Activated naive CD4-positive, alpha-beta T cell (primary cell): ENCODE measurements at regions not wholly inside any gene's neighbourhood (a gene's known extent, or its start where the extent isn't known, plus 50 kb on each side); places are given as distances from the start of the nearest gene placed in this dataset.

Experiments
- DNase-seq, 4 experiments: peaks; one replicate each; lab custom pipeline; 2025; lab: John Stamatoyannopoulos, UW

GRCh38 chr3:24937228-24937627, 442.6 kb upstream of the THRB start:
- DNase-seq: no peak

- no peak for DNase-seq
Measured at GRCh38 chr3:24937780-24938179, 443.1 kb upstream of the THRB start.

GRCh38 chr3:24943961-24944360, 449.3 kb upstream of the THRB start:
- DNase-seq: no peak

GRCh38 chr3:24944805-24945520, 450.3 kb upstream of the THRB start:
- no peak for DNase-seq

- no peak for DNase-seq
Measured at GRCh38 chr3:24945563-24945962, 450.9 kb upstream of the THRB start.

GRCh38 chr3:24947103-24947502, 452.5 kb upstream of the THRB start:
- no peak for DNase-seq

- DNase-seq: no peak
Measured at GRCh38 chr3:24951180-24951579, 456.5 kb upstream of the THRB start.

GRCh38 chr3:24952388-24952787, 457.7 kb upstream of the THRB start:
- DNase-seq: no peak

- DNase-seq: no peak
Measured at GRCh38 chr3:24953060-24953771, 458.6 kb upstream of the THRB start.

- DNase-seq: no peak
Measured at GRCh38 chr3:24956613-24957012, 462.0 kb upstream of the THRB start.

GRCh38 chr3:24958271-24958670, 463.6 kb upstream of the THRB start:
- DNase-seq: no peak

- DNase-seq: no peak
Measured at GRCh38 chr3:24958910-24959447, 464.3 kb upstream of the THRB start.

- no peak for DNase-seq
Measured at GRCh38 chr3:24963762-24964625, 464.1 kb upstream of the RARB start.

- DNase-seq: no peak
Measured at GRCh38 chr3:24965706-24966385, 462.2 kb upstream of the RARB start.

- DNase-seq: no peak
Measured at GRCh38 chr3:24968036-24968435, 460.0 kb upstream of the RARB start.

GRCh38 chr3:24972491-24972890, 455.6 kb upstream of the RARB start:
- DNase-seq: no peak

- DNase-seq: no peak
Measured at GRCh38 chr3:24981309-24981708, 446.8 kb upstream of the RARB start.

- no peak for DNase-seq
Measured at GRCh38 chr3:24981924-24982323, 446.1 kb upstream of the RARB start.

GRCh38 chr3:24985668-24986067, 442.4 kb upstream of the RARB start:
- DNase-seq: no peak

- DNase-seq: no peak
Measured at GRCh38 chr3:24986612-24987011, 441.5 kb upstream of the RARB start.

GRCh38 chr3:24999357-24999756, 428.7 kb upstream of the RARB start:
- DNase-seq: no peak
